ENCODE measurements at regions not wholly inside any gene's neighbourhood (a gene's known extent, or its start where the extent isn't known, plus 50 kb on each side); places are given as distances from the start of the nearest gene placed in this dataset.

- H3K36me3 ChIP-seq (ENCODE audit: control insufficient read depth, insufficient read depth, low read length), result no peaks in the 10 kb centered on the region
- BruUV-seq (replicated peaks), result no TSS peak
- H3K9me1 ChIP-seq (ENCODE audit: control insufficient read depth, insufficient read depth, low read length), result no peaks in the 10 kb centered on the region
- no peak for FAIRE-seq
- no peaks in the 10 kb centered on the region for H4K20me1 ChIP-seq (replicated peaks; ENCODE audit: control insufficient read depth, insufficient read depth, low read length)
- under 1% methylated on average over 7 of the region's 7 CpGs for WGBS (ENCODE audit: insufficient coverage, low coverage, missing lambda C conversion rate)
- H3K4me2 ChIP-seq (ENCODE audit: insufficient read depth, low read length), result no peak overlapping the region
- ChIA-PET POLR2A (no interaction called here), CTCF (ENCODE audit: low intra/inter-chr PET ratio) (no interaction called here)
- no peaks in the 10 kb centered on the region for H3K9me3 ChIP-seq (replicated peaks; ENCODE audit: control insufficient read depth, insufficient read depth, low read depth, low read length)
- in situ Hi-C loops (cut with MboI), result no loop called here
- H2AFZ ChIP-seq (ENCODE audit: low read depth, low read length), result no peak overlapping the region
- ATAC-seq, result no peak
- intact Hi-C loops (cut with micrococcal nuclease), result no loop called here
- no peaks in the 10 kb centered on the region for H3K4me1 ChIP-seq (replicated peaks in 1 of 2; ENCODE audit: control insufficient read depth in 2 of 2, insufficient read depth in 2 of 2, low read length in 2 of 2)
- no peak overlapping the region for H3K27ac ChIP-seq (ENCODE audit: extremely low read depth, low read depth, low read length)
- no peaks in the 10 kb centered on the region for H3K79me2 ChIP-seq (ENCODE audit: control insufficient read depth, insufficient read depth, low read length)
- no peak for DNase-seq (ENCODE audit: extremely low read depth in 1 of 4, low spot score in 3 of 4)
- H3K4me3 ChIP-seq, result no peak overlapping the region
- TF ChIP-seq TRIM24 (IDR thresholded peaks at IDR 0.05) (no peak), CREB3L1 (IDR thresholded peaks at IDR 0.05; ENCODE audit: borderline replicate concordance, low read depth) (no peak), ZNF551 (CRISPR knock-in tag; IDR thresholded peaks at IDR 0.05) (no peak), RFX7 (CRISPR knock-in tag; IDR thresholded peaks at IDR 0.05) (no peak), ZNF253 (CRISPR knock-in tag; conservative IDR thresholded peaks at IDR 0.05) (no peak), EZH2 (IDR thresholded peaks at IDR 0.05; ENCODE audit: borderline replicate concordance, low read depth, low read length) (no peak), POLR2A (conservative IDR thresholded peaks at IDR 0.05) (no peak), ZNF347 (CRISPR knock-in tag; IDR thresholded peaks at IDR 0.05; ENCODE audit: low read depth) (no peak), HEY1 (CRISPR knock-in tag; IDR thresholded peaks at IDR 0.05; ENCODE audit: borderline replicate concordance) (no peak), ZNF121 (CRISPR knock-in tag; conservative IDR thresholded peaks at IDR 0.05) (no peak), NRF1 (conservative IDR thresholded peaks at IDR 0.05 in 1 of 2, IDR thresholded peaks at IDR 0.05 in 1 of 2) (no peak), ZNF174 (CRISPR knock-in tag; IDR thresholded peaks at IDR 0.05) (no peak), GABPA (tag; conservative IDR thresholded peaks at IDR 0.05; ENCODE audit: low read depth) (no peak)
- no peak overlapping the region for H3K9ac ChIP-seq (ENCODE audit: insufficient read depth in 1 of 2, low read depth in 2 of 2, low read length in 2 of 2)
- peaks cover 12 to 42% of the 10 kb centered on the region in 2 experiments for H3K27me3 ChIP-seq (ENCODE audit: control insufficient read depth in 2 of 2, insufficient read depth in 2 of 2, low read length in 2 of 2)
Observed at GRCh38 chr5:3384531-3384930, 211.1 kb upstream of the IRX1 start.
